ENCODE measurements at regions not wholly inside any gene's neighbourhood (a gene's known extent, or its start where the extent isn't known, plus 50 kb on each side); places are given as distances from the start of the nearest gene placed in this dataset.

DNA sequence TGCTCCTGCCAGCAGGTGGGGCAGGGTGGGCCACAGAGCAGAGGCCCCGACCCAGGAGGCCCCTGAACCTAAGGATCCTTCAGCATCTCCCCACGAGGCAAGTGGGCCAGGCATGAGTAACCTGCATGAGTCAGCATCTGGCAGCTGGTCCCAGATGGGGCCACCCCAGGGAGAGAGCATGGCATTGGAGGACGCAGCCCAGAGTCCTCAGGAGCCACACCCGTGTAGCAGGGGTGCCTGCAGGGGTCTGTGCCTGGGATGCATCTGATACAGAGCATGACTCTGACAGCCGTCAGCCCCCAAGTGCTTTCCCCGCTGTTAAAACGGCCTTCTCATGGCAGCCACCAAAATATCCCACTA is 185.6 kb upstream of the SALL3 start:
- Histone ChIP-seq H3K4me3 (no peak overlapping the region), H3K27ac (no peak overlapping the region), H3K4me1 (no peaks in the 10 kb centered on the region), H3K27me3 (no peaks in the 10 kb centered on the region), H3K9me3 (no peaks in the 10 kb centered on the region), H3K36me3 (no peaks in the 10 kb centered on the region)
- in situ Hi-C loops (cut with MboI; ENCODE audit: low pct_ligation_motif_present in 1 of 4, low pct_unique_long_range_greater_than_20kb in 1 of 4, low sequenced_read_pairs in 3 of 4): no loop called here
- WGBS, 2 donors (ENCODE audit: low coverage in 1 of 2): 59 to 100% methylated on average over 1 to 7 of the region's 7 CpGs
- intact Hi-C loops (cut with DNase I; ENCODE audit: low total_unique reads): no loop called here
- TF ChIP-seq CTCF (IDR thresholded peaks at IDR 0.05) (no peak), EP300 (IDR thresholded peaks at IDR 0.05; ENCODE audit: low read depth) (no peak), POLR2A (IDR thresholded peaks at IDR 0.05) (no peak), POLR2AphosphoS5 (IDR thresholded peaks at IDR 0.05) (no peak)
- no peak for DNase-seq

DNA sequence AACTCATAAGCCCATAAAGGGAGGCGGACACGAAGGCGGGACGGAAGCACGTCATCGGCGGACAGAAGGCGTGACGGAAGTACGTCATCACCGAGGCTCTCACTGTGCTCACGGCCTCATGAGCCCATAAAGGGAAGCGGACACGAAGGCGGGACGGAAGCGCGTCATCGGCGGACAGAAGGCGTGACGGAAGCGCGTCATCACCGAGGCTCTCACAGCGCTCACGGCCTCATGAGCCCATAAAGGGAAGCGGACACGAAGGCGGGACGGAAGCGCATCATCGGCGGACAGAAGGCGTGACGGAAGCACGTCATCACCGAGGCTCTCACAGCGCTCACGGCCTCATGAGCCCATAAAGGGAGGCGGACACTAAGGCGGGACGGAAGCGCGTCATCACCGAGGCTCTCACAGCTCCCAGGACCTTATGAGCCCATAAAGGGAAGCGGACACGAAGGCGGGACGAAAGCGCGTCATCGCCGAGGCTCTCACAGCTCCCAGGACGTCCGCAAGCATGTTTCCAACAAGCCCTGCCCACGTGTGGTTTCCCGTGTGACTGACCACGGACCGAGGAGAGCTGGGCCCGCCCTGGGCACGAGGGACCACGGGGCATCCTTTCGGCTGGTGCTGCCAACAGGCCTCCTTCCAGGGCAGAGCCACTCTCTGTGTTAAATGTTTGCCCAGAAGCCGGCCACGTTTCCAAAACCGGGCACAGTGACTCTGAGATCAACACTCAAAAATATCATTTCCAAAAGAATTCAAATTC is 182.7 kb upstream of the SALL3 start:
- no peak overlapping the region for H3K27ac ChIP-seq
- WGBS, 2 donors (ENCODE audit: low coverage in 1 of 2): 90 to 92% methylated on average over 31 to 67 of the region's 67 CpGs

DNA sequence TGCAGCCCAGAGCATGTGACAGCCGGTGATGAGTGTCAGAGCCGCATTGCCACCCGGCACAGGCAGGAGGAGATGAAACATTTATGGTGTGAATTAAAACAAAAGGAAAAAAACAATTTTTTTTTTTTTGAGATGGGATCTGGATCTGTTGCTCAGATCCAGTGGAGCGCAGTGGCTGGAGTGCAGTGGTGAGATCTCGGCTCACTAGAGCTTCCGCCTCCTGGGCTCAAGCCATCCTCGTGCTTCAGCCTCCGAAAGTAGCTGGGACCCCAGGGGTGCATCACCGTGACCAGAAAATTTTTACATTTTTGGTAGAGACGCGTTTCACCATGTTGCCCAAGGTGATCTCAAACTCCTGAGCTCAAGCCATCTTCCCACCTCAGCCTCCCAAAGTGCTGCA is 182.1 kb upstream of the SALL3 start:
- no peaks in the 10 kb centered on the region for H3K4me1 ChIP-seq
- WGBS, 2 donors (ENCODE audit: low coverage in 1 of 2): 84 to 93% methylated on average over 4 to 11 of the region's 11 CpGs
- intact Hi-C loops (cut with DNase I; ENCODE audit: low total_unique reads): no loop called here
- no peak overlapping the region for H3K27ac ChIP-seq
- no peaks in the 10 kb centered on the region for H3K27me3 ChIP-seq
- in situ Hi-C loops (cut with MboI; ENCODE audit: low pct_ligation_motif_present in 1 of 4, low pct_unique_long_range_greater_than_20kb in 1 of 4, low sequenced_read_pairs in 3 of 4): no loop called here
- H3K9me3 ChIP-seq: no peaks in the 10 kb centered on the region
- no peak overlapping the region for H3K4me3 ChIP-seq
- TF ChIP-seq EP300 (IDR thresholded peaks at IDR 0.05; ENCODE audit: low read depth) (no peak), POLR2A (IDR thresholded peaks at IDR 0.05) (no peak), CTCF (IDR thresholded peaks at IDR 0.05) (no peak), POLR2AphosphoS5 (IDR thresholded peaks at IDR 0.05) (no peak)
- DNase-seq: no peak
- no peaks in the 10 kb centered on the region for H3K36me3 ChIP-seq

More for the DNA sequence above, 182.7 kb upstream of the SALL3 start:
- intact Hi-C loops (cut with DNase I; ENCODE audit: low total_unique reads) (no loop called here), in situ Hi-C loops (cut with MboI; ENCODE audit: low pct_ligation_motif_present in 1 of 4, low pct_unique_long_range_greater_than_20kb in 1 of 4, low sequenced_read_pairs in 3 of 4) (no loop called here)
- H3K9me3 ChIP-seq: no peaks in the 10 kb centered on the region
- no peaks in the 10 kb centered on the region for H3K36me3 ChIP-seq
- H3K27me3 ChIP-seq: no peaks in the 10 kb centered on the region
- H3K4me3 ChIP-seq: no peak overlapping the region
- H3K4me1 ChIP-seq: no peaks in the 10 kb centered on the region
- DNase-seq: no peak
- no peak for TF ChIP-seq CTCF (IDR thresholded peaks at IDR 0.05)
- TF ChIP-seq POLR2AphosphoS5 (IDR thresholded peaks at IDR 0.05): no peak
- no peak for TF ChIP-seq POLR2A (IDR thresholded peaks at IDR 0.05)
- TF ChIP-seq EP300 (IDR thresholded peaks at IDR 0.05; ENCODE audit: low read depth): no peak

GRCh38 chr18:78798402-78799175 is 181.0 kb upstream of the SALL3 start:
- in situ Hi-C loops (cut with MboI; ENCODE audit: low pct_ligation_motif_present in 1 of 4, low pct_unique_long_range_greater_than_20kb in 1 of 4, low sequenced_read_pairs in 3 of 4): no loop called here
- no peak for DNase-seq

More at GRCh38 chr18:78798402-78799175, 181.0 kb upstream of the SALL3 start:
- no peaks in the 10 kb centered on the region for H3K36me3 ChIP-seq
- H3K27ac ChIP-seq: no peak overlapping the region
- no peaks in the 10 kb centered on the region for H3K4me1 ChIP-seq
- no peak overlapping the region for H3K4me3 ChIP-seq
- H3K9me3 ChIP-seq: no peaks in the 10 kb centered on the region
- 46 to 86% methylated on average over 1 to 29 of the region's 29 CpGs for WGBS, 2 donors (ENCODE audit: low coverage in 1 of 2)
- no peak for TF ChIP-seq CTCF (IDR thresholded peaks at IDR 0.05)
- no peak for TF ChIP-seq POLR2A (IDR thresholded peaks at IDR 0.05)
- TF ChIP-seq POLR2AphosphoS5 (IDR thresholded peaks at IDR 0.05): no peak
- TF ChIP-seq EP300 (IDR thresholded peaks at IDR 0.05; ENCODE audit: low read depth): no peak
- intact Hi-C loops (cut with DNase I; ENCODE audit: low total_unique reads): no loop called here
- no peaks in the 10 kb centered on the region for H3K27me3 ChIP-seq
